ENCODE measurements at regions not wholly inside any gene's neighbourhood (a gene's known extent, or its start where the extent isn't known, plus 50 kb on each side); places are given as distances from the start of the nearest gene placed in this dataset.
A peak's percentile ranks its signal among the peaks of the same experiment; 100 is the strongest.

GRCh38 chrY:7874080-7874479 is 962.5 kb upstream of the AMELY start:
- H3K36me3 ChIP-seq (ENCODE audit: insufficient read depth, low read length), result no peaks in the 10 kb centered on the region
- H3K4me1 ChIP-seq (ENCODE audit: insufficient read depth, low read length, severe bottlenecking), result no peaks in the 10 kb centered on the region
- no peak overlapping the region for H3K27ac ChIP-seq (ENCODE audit: low read depth, low read length, poor library complexity, severe bottlenecking)
- H3K4me3 ChIP-seq (ENCODE audit: low read depth, low read length, poor library complexity, severe bottlenecking), result no peak overlapping the region
- no peaks in the 10 kb centered on the region for H3F3A ChIP-seq (ENCODE audit: insufficient read depth, low read length)
- no peak overlapping the region for H2AFZ ChIP-seq (ENCODE audit: low read length)
- no peaks in the 10 kb centered on the region for H3K79me2 ChIP-seq (ENCODE audit: insufficient read depth, low read length)
- H3K9me3 ChIP-seq (ENCODE audit: low read length), result no peaks in the 10 kb centered on the region
- no peaks in the 10 kb centered on the region for H4K20me1 ChIP-seq (ENCODE audit: insufficient read depth, low read length)
- no peaks in the 10 kb centered on the region for H3K27me3 ChIP-seq (ENCODE audit: insufficient read depth, low read length)
- no peak overlapping the region for H3K9ac ChIP-seq (ENCODE audit: low read length)
- H3K9me2 ChIP-seq (ENCODE audit: low read depth, low read length), result no peaks in the 10 kb centered on the region
- H3K4me2 ChIP-seq (ENCODE audit: low read length), result no peak overlapping the region
- TF ChIP-seq EZH2 (IDR thresholded peaks at IDR 0.05; ENCODE audit: borderline replicate concordance, low read length) (no peak), CTCF (IDR thresholded peaks at IDR 0.05; ENCODE audit: low read length) (peak; percentile 61)

- Histone ChIP-seq H3K4me3 (ENCODE audit: low read depth, low read length, poor library complexity, severe bottlenecking) (no peak overlapping the region), H3K79me2 (ENCODE audit: insufficient read depth, low read length) (no peaks in the 10 kb centered on the region), H3K9me3 (ENCODE audit: low read length) (no peaks in the 10 kb centered on the region), H3K4me2 (ENCODE audit: low read length) (no peak overlapping the region), H3K9me2 (ENCODE audit: low read depth, low read length) (no peaks in the 10 kb centered on the region), H3K4me1 (ENCODE audit: insufficient read depth, low read length, severe bottlenecking) (no peaks in the 10 kb centered on the region), H3F3A (ENCODE audit: insufficient read depth, low read length) (no peaks in the 10 kb centered on the region), H3K9ac (ENCODE audit: low read length) (no peak overlapping the region), H3K36me3 (ENCODE audit: insufficient read depth, low read length) (no peaks in the 10 kb centered on the region), H2AFZ (ENCODE audit: low read length) (no peak overlapping the region), H4K20me1 (ENCODE audit: insufficient read depth, low read length) (no peaks in the 10 kb centered on the region), H3K27ac (ENCODE audit: low read depth, low read length, poor library complexity, severe bottlenecking) (no peak overlapping the region), H3K27me3 (ENCODE audit: insufficient read depth, low read length) (no peaks in the 10 kb centered on the region)
- no peak for TF ChIP-seq EZH2 (IDR thresholded peaks at IDR 0.05; ENCODE audit: borderline replicate concordance, low read length)
- TF ChIP-seq CTCF (IDR thresholded peaks at IDR 0.05; ENCODE audit: low read length), result no peak
Observed at GRCh38 chrY:7871304-7871932, 959.9 kb upstream of the AMELY start.

GRCh38 chrY:7866976-7867375 is 955.4 kb upstream of the AMELY start:
- Histone ChIP-seq H3K79me2 (ENCODE audit: insufficient read depth, low read length) (no peaks in the 10 kb centered on the region), H3K9ac (ENCODE audit: low read length) (no peak overlapping the region), H3F3A (ENCODE audit: insufficient read depth, low read length) (no peaks in the 10 kb centered on the region), H3K4me2 (ENCODE audit: low read length) (no peak overlapping the region), H3K27me3 (ENCODE audit: insufficient read depth, low read length) (no peaks in the 10 kb centered on the region), H3K36me3 (ENCODE audit: insufficient read depth, low read length) (no peaks in the 10 kb centered on the region), H3K9me2 (ENCODE audit: low read depth, low read length) (no peaks in the 10 kb centered on the region), H3K27ac (ENCODE audit: low read depth, low read length, poor library complexity, severe bottlenecking) (no peak overlapping the region), H4K20me1 (ENCODE audit: insufficient read depth, low read length) (no peaks in the 10 kb centered on the region), H2AFZ (ENCODE audit: low read length) (no peak overlapping the region), H3K4me3 (ENCODE audit: low read depth, low read length, poor library complexity, severe bottlenecking) (no peak overlapping the region), H3K9me3 (ENCODE audit: low read length) (no peaks in the 10 kb centered on the region), H3K4me1 (ENCODE audit: insufficient read depth, low read length, severe bottlenecking) (no peaks in the 10 kb centered on the region)
- TF ChIP-seq CTCF (IDR thresholded peaks at IDR 0.05; ENCODE audit: low read length), result no peak
- TF ChIP-seq EZH2 (IDR thresholded peaks at IDR 0.05; ENCODE audit: borderline replicate concordance, low read length), result no peak
